Hippocampal formation (tissue), 2 donors: ENCODE measurements at regions not wholly inside any gene's neighbourhood (a gene's known extent, or its start where the extent isn't known, plus 50 kb on each side); places are given as distances from the start of the nearest gene placed in this dataset.
"Not testable (repeated sequence)": the region's sequence is repeated elsewhere in the genome, so short reads cannot be mapped to it uniquely, and the experiment has no call there.

ENCODE experiments used
- DNase-seq, 2 donors: peaks; one replicate each; lab custom pipeline; 2025; lab: John Stamatoyannopoulos, UW

DNA sequence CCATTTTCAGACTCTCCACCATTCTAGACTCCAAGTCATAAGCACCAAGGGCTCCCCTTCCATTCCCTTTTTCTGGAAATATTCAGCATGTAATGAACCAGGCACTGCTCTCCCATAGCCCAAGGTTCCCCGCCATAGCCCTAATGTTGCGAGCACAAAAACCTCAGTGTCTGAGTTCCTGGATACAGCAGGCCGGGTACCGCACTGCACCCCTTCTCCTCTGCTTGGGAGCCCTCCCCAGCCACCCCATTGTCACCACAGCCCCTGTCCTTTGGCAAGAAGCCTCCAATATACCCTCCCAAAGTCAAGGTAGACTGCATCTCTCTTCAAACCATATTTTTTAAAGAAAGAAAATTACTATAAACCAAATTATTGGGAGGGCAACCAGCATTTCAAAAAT lies 1341.1 kb downstream of the BRD1 start:
- DNase-seq, result no peak

GRCh38 chr22:48486134-48486532 lies 1341.5 kb downstream of the BRD1 start:
- no peak for DNase-seq

GRCh38 chr22:48485149-48486133 lies 1342.2 kb downstream of the BRD1 start:
- no peak for DNase-seq

GRCh38 chr22:48483764-48484528 lies 1343.7 kb downstream of the BRD1 start:
- DNase-seq, result no peak

DNA sequence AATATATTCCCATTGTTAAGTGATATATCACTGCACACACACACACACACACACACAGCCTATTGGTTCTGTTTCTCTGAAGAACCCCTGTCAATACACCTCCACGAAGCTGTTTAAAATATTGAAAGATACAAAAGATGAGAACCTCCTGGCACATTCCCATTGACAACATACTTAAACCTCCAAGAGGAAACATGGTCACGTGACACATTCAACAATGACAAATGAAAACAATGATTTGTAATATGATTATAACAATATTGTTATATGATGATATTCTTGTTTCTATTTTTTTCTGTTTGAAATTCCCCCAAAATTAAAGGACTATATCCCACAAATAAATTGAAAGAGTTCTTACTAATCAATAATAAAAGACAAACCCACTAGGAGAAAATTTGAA lies 1344.9 kb downstream of the BRD1 start:
- DNase-seq, result no peak

GRCh38 chr22:48482198-48482597 lies 1345.5 kb downstream of the BRD1 start:
- not testable (repeated sequence) for DNase-seq

GRCh38 chr22:48481748-48482147 lies 1345.9 kb downstream of the BRD1 start:
- no peak for DNase-seq

GRCh38 chr22:48478529-48479265 lies 1349.0 kb downstream of the BRD1 start:
- no peak for DNase-seq

- DNase-seq, result no peak
These were observed 1349.5 kb downstream of the BRD1 start for GRCh38 chr22:48478124-48478523.

DNA sequence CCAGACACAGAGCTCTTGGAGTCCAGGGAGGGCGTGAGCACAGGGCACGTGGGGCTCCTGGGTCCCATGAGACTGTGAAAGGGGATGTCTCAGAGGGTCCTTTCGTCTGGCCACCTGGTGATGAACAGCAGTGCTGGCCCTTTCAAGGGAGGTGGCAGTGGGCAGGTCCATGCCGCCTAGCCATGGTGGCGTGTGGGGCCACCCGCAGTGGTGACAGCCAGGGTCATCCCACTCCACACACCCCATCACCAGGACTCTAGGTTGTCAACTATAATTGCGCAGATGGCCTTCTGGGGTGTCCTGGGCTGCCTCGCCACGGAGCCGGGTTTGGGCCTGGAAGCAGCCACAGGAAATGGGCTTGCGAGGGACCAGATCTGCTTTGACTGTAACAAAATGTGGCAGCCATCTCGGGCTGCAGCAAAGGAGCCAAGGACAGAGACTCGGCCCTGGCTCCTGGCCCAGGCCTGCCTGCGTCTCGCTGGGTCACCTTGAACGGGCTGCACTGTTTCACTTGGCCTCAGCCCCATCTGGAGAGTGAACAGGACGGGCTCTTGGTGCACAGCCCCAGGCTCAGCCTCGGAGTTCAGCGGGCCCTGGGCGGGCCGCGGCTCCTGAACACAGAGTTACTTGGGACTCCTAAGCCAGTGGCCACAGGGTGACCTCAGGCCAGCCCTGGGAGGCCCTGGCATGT lies 1350.5 kb downstream of the BRD1 start:
- DNase-seq, result no peak

DNA sequence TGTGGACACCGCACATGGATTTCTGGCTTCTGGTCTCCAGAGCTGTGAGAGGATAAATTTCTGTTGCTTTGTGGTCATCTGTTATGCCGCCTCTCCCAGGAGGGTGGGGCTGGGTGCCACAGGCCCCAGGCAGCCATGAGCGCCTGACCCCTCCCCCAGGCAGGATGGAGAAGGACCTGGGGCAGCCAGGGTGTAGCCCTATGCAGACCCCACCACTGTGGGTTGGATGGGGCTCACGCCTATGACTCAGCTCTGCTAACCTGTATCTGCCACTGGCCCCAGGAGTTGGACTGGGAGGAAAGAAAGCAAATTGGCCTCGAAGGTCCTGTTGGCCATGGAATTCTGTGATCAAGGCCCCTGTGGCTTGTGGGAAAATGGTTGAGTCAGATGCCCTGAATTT lies 1351.1 kb downstream of the BRD1 start:
- no peak for DNase-seq

GRCh38 chr22:48475661-48476345 lies 1351.9 kb downstream of the BRD1 start:
- DNase-seq, result no peak

GRCh38 chr22:48474881-48475280 lies 1352.8 kb downstream of the BRD1 start:
- DNase-seq, result no peak

DNA sequence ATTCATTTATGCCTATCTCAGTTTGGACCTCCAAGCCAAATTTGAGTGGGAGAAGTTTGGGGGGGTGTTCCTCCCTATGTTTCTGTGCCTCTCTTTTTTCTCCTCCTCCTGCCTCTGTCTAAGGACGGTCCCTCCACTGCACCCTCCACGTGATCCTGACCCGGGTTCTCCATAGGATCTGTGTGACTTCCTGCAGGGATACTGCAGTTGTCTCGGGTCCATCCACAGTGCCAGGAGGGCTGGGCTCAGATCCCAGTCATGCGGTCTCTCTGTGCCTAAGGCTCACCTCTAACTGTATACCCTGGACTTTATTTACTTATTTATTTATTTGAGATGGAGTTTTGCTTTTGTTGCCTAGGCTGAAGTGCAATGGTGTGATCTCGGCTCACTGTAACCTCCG lies 1354.5 kb downstream of the BRD1 start:
- DNase-seq, result no peak

DNA sequence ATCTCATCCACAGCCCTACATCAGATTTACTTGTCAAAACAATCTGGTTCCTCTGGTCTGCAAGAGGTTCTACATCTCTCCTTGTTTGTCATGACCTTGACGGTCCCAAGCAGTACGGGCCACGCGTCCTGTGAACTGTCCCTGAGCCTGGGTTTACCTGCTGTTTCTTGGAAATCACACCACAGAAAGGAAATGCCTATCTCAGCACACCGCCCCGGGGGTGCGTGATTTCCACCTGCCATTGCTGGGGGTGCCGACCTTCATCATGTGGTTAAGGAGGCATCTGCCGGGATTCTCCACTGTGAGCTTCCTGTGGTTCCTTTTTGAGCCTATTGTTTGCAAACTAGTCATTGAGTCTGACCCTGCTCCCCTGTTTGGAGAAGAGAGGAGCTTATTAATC lies 1363.4 kb downstream of the BRD1 start:
- no peak for DNase-seq

GRCh38 chr22:48459859-48460823 lies 1367.5 kb downstream of the BRD1 start:
- no peak for DNase-seq

GRCh38 chr22:48459259-48459658 lies 1368.4 kb downstream of the BRD1 start:
- no peak for DNase-seq

DNA sequence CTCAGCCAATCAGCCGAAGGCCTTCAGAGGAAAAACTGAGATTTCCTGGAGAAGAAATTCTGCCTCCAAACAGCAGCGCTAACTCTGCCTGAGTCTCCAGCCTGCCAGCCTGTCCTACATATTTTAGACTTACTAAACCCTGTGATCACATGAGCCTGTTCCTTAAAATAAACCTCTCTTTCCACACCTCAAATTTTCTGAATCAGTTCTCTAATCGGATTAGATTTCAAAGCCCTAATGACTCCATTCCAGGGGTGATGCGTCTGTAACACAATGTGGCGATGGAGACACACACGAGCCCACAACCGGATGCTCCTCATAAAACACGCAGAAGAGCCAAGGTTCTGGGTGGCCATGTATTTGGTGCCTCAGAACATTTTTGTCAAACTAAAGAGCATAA lies 1371.2 kb downstream of the BRD1 start:
- no peak for DNase-seq

DNA sequence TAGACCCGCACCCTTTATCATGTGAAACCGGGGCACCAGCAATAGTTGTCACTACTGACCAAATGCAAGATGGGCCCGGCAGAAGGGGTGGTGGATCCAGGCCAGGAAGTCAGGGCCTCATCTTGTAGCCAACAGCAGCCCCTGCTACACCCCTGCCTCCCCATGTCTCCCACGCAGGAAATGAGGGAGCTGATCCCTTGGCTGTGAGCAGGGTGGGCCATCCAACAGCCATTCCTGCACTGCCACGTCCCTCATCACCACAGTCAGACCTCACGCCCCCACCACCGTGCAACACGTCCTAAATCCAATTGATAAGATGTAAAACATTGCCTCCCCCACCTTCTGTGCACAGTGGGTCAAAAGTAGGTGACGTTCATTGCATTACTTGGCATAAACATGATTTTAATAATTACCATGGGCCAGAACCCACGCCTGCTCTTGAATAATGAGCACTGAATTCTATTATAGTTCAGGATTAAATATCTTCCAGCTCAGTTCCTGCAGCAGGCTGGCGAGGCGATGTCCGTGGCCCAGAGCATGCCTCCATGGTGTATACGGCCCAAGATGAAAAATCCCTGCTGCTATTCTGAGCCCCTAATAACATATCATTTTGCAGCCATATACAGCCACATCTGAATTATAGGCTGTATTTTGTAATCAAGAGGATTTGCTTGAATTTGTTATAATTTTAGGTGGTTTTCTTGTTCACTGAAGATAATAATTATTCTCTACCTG lies 1373.8 kb downstream of the BRD1 start:
- no peak for DNase-seq
